Mucosa of stomach (tissue), 1 donor: ENCODE measurements at regions not wholly inside any gene's neighbourhood (a gene's known extent, or its start where the extent isn't known, plus 50 kb on each side); places are given as distances from the start of the nearest gene placed in this dataset.

Experiments used
- H3K27me3 ChIP-seq: one replicate; pipeline ENCODE4 v1.7.0; 2013; ENCODE audit warnings: mild to moderate bottlenecking, low read length; ENCODE audit not compliant: control insufficient read depth, insufficient read depth
- H3K36me3 ChIP-seq: one replicate; pipeline ENCODE4 v1.7.0; 2013; ENCODE audit warnings: low read length; ENCODE audit not compliant: control insufficient read depth, insufficient read depth
- H3K4me1 ChIP-seq: one replicate; pipeline ENCODE4 v1.7.0; 2013; ENCODE audit warnings: mild to moderate bottlenecking, low read length; ENCODE audit not compliant: control insufficient read depth, insufficient read depth
- H3K4me3 ChIP-seq: one replicate; pipeline ENCODE4 v1.7.0; 2013; ENCODE audit warnings: low read length
- H3K9ac ChIP-seq: one replicate; pipeline ENCODE4 v1.7.0; 2013; ENCODE audit warnings: mild to moderate bottlenecking, low read length, moderate library complexity
- H3K9me3 ChIP-seq: one replicate; pipeline ENCODE4 v1.7.0; 2013; ENCODE audit warnings: mild to moderate bottlenecking, low read length, moderate library complexity; ENCODE audit not compliant: control insufficient read depth
- donor health status: Pancreatic carcinoma.

DNA sequence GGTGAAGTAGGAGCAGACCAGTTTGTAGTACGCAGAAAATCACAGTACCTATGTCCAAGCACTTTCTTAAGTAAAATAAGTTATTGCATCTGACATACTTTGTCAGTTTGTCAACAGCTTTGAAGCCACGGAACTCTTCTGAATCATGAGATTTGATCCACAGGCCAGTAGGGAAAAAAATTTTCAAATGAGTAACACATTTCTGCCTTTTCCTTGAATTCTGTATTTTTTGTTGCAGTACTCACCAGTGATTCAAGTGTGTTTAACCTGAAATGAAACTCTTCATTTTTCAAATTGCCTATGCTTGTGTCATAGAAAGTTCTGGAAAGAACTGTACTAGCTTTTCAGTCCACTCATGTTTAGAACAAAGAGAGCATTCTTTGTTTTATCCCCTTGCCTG, 337.7 kb downstream of the GATA3 start:
- Histone ChIP-seq H3K4me1 (no peaks in the 10 kb centered on the region), H3K9ac (no peak overlapping the region), H3K9me3 (no peaks in the 10 kb centered on the region), H3K4me3 (no peak overlapping the region), H3K36me3 (no peaks in the 10 kb centered on the region), H3K27me3 (no peaks in the 10 kb centered on the region)

DNA sequence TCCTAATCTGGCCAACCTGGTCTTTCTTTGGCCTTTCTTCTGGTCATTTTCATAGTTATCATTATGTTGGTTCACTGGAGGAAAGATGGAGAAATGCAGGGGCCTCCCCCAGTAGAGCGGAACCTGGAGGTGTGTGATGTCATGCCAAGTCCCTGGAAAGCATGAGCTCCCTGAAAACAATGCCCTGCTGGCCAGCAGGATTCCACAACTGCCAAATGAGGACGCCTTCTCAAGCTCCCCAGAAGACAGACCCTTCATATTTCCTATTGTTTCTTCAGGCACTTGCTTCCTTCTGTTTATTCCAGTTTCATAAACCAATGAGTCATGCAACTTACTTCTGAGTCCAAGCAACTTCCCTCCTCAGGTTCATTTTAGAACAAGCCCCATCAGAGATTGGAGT, 339.0 kb downstream of the GATA3 start:
- H3K4me3 ChIP-seq, result no peak overlapping the region
- H3K9ac ChIP-seq, result no peak overlapping the region
- H3K9me3 ChIP-seq, result no peaks in the 10 kb centered on the region
- H3K27me3 ChIP-seq, result no peaks in the 10 kb centered on the region
- no peaks in the 10 kb centered on the region for H3K36me3 ChIP-seq
- no peaks in the 10 kb centered on the region for H3K4me1 ChIP-seq

DNA sequence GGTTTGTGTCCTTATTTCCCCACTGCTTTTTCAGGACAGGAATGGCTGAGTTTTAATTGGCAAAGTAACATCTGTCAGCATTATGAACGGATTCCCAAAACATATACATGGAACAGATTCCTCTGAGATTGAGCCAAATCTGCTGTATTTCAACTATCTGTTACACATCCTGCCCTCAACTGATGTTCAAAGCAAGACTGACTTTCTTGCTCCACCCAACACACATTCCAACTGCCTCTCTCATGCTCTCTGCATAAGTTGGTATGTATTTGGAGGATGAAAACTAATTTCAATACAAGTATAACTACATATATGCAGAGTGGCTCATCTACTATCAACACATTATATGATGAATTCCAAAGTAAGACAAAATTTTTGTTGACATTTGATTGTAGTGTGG, 342.2 kb downstream of the GATA3 start:
- H3K9me3 ChIP-seq, result no peaks in the 10 kb centered on the region
- H3K36me3 ChIP-seq, result no peaks in the 10 kb centered on the region
- H3K4me1 ChIP-seq, result no peaks in the 10 kb centered on the region
- H3K4me3 ChIP-seq, result no peak overlapping the region
- H3K27me3 ChIP-seq, result peaks cover 6% of the 10 kb centered on the region
- H3K9ac ChIP-seq, result no peak overlapping the region

DNA sequence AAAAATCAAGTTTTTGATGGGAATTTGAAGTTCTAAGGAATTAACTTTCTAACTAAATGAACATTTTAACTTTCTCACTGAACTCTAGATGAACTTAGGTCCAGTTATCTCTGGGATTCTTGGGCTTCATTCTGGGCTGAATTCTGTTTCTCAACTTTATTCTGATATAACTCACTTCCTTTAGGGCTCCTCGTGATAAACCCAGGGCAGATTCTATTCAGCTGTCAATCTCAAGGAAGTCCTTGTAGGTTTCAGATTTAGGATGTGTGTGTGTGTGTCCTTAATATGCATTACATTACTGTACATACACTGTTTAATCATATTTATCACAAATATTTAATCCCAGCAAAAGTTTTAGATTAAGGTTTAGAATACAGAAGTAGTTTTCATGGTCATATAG, 344.3 kb downstream of the GATA3 start:
- Histone ChIP-seq H3K4me3 (no peak overlapping the region), H3K27me3 (peaks cover 6% of the 10 kb centered on the region), H3K4me1 (no peaks in the 10 kb centered on the region)

DNA sequence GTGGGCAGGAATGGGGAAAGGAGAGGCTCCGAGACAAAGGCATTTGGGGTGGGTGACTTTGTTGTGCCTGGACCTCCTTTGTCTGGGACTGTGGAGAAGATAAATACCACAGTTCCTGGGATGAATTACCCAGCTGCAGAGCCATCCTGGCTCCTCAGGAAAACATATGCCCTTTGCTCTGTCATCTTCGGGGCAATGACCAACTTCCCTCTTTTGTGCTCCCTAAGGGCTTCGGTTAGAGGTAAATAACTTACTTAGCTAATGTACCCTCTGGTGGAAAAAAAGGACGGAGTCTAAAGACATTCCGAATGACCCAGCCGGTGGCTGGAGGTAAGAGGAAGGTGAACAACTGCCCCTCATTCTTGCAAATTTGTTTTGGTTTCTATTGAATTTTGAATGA, 345.7 kb downstream of the GATA3 start:
- Histone ChIP-seq H3K4me3 (no peak overlapping the region), H3K9me3 (no peaks in the 10 kb centered on the region), H3K27me3 (peaks cover 6% of the 10 kb centered on the region), H3K36me3 (no peaks in the 10 kb centered on the region), H3K9ac (no peak overlapping the region), H3K4me1 (no peaks in the 10 kb centered on the region)

More for the DNA sequence above, 344.3 kb downstream of the GATA3 start:
- Histone ChIP-seq H3K9ac (no peak overlapping the region), H3K9me3 (no peaks in the 10 kb centered on the region), H3K36me3 (no peaks in the 10 kb centered on the region)

DNA sequence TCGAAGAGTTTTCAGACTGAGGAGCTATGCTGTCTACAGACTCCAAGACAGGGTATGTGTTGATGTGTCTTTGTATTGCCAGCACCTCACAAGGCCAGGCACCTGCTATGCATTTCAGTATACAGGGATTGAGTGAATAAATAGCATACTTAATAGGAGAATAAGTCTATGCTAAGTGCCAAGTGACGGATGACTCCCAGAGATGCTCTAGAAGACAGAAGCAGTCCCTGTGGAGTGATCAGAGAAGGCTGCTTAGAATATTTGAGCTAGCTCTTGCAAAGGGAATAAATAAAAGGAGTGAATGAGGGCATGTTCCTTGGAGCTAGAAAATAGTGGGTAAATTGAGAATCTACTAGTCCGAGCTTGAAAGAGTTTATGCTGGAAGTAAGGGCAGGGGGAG, 346.4 kb downstream of the GATA3 start:
- no peaks in the 10 kb centered on the region for H3K4me1 ChIP-seq
- H3K9ac ChIP-seq, result no peak overlapping the region
- H3K9me3 ChIP-seq, result no peaks in the 10 kb centered on the region
- peaks cover 6% of the 10 kb centered on the region for H3K27me3 ChIP-seq
- H3K4me3 ChIP-seq, result no peak overlapping the region
- no peaks in the 10 kb centered on the region for H3K36me3 ChIP-seq

DNA sequence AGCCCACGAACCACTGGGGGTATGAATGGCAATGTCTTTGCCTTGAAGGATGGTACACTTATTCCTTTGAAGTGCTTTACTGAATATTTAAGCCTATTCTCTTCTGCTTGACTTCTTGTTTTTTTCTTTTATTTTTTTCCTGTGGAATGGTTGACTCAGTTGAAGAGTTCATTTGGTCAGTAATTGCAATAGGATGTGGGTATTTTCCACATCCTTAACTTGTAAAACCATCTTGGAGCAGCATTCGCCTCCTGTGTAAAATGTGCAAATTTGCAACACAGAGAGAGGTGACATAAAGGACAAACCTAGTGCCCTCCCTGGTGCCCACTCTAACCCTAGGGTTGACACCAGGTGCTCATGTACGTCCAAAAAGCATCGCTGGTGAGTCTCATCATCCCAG, 347.0 kb downstream of the GATA3 start:
- Histone ChIP-seq H3K9me3 (no peaks in the 10 kb centered on the region), H3K36me3 (no peaks in the 10 kb centered on the region), H3K4me1 (no peaks in the 10 kb centered on the region), H3K9ac (no peak overlapping the region), H3K4me3 (no peak overlapping the region), H3K27me3 (peaks cover 6% of the 10 kb centered on the region)

DNA sequence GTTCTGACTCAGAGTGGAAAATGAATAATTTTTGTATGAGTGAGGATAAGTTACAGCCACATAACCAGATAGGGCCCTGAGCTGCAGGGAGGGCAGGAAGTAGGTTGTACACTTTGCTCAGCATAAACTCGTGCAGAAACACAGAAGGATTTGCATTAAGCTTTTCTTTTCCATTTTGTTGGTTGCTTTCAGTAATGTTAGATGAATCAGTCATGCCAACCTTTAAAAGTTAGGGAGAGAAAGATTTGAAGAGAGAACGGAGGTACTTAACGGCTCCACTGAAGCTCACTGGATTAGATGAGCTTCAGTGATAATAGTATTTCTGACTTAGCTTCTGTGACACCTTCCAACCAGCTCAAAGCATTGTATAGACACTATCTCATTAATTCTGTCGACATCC, 348.1 kb downstream of the GATA3 start:
- Histone ChIP-seq H3K9me3 (no peaks in the 10 kb centered on the region), H3K4me3 (no peak overlapping the region)

DNA sequence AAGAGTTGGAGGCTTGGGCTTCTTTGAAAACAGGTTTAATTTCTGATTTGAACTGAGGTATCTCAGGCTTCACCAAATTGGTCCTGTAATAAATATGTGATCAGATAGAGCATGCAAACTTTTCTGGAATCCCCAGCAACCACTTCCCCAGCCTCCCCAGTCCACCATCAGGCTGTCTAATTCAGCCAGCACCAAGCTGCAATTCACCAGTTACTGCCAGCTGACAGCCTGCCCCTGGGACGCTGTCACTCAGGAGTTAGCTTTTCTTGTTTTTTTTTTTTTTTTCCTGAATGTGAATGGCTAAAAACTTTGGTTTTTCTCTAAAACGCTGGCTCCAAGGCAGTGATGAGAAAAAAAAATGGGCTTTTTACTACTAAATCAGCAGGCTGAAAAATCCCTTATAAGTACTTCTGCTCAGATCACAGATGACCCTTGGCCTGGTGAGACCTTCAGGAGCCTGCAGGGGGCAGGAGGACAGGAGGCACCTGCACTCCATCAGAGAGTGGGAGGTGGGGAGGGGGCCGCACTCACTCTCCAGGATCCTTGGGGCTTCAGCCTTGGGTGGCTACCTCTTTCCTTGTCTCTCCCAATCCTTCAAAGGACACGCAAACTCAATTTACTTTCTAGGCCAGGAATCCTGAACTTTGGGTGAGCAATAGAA, 349.4 kb downstream of the GATA3 start:
- Histone ChIP-seq H3K9ac (no peak overlapping the region), H3K27me3 (peaks cover 6% of the 10 kb centered on the region), H3K4me1 (no peaks in the 10 kb centered on the region), H3K36me3 (no peaks in the 10 kb centered on the region), H3K9me3 (no peaks in the 10 kb centered on the region), H3K4me3 (no peak overlapping the region)

More for the DNA sequence above, 348.1 kb downstream of the GATA3 start:
- Histone ChIP-seq H3K4me1 (no peaks in the 10 kb centered on the region), H3K27me3 (peaks cover 6% of the 10 kb centered on the region), H3K9ac (no peak overlapping the region), H3K36me3 (no peaks in the 10 kb centered on the region)

DNA sequence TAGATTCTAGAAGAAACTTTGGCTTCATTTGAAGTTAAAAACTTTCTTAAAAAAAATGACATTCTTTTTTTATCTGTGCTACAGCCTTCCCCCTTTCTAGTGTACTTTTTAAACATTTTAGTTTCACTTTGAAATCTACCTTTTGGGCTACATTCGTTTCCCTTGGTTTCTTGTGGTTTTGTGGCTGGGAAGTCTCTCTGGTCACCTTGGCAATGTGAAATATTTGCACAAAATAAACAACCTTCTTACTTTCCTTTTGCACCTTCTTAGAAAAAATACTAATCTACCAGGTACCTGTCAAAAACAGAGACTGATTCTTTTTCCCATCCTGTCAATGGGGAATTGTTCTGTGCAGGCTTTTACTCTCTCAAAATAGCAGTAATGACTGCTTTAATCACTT, 350.2 kb downstream of the GATA3 start:
- Histone ChIP-seq H3K4me1 (no peaks in the 10 kb centered on the region), H3K36me3 (no peaks in the 10 kb centered on the region), H3K27me3 (peaks cover 5% of the 10 kb centered on the region), H3K9me3 (no peaks in the 10 kb centered on the region), H3K4me3 (no peak overlapping the region), H3K9ac (no peak overlapping the region)

DNA sequence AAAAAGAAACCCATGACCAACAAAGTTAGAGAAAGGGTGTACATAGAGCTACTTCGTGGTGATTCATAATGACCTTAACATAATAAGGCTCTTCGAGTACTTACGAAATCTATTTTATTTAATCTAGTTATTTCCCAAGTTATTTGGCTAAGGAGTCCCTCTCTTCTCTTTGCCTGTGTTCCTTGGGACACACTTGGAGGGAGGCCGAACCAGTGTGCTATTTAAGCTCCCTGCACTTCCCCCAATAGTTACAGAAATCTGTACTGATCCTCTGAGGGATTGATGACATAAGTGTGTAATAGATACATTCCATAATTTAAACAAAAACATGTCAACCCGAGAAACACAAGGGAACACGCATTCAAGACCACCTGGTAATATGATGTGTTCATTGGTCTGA, 351.1 kb downstream of the GATA3 start:
- H3K36me3 ChIP-seq, result no peaks in the 10 kb centered on the region
- no peaks in the 10 kb centered on the region for H3K9me3 ChIP-seq
- H3K4me1 ChIP-seq, result no peaks in the 10 kb centered on the region
- no peak overlapping the region for H3K4me3 ChIP-seq
- no peak overlapping the region for H3K9ac ChIP-seq
- H3K27me3 ChIP-seq, result no peaks in the 10 kb centered on the region

DNA sequence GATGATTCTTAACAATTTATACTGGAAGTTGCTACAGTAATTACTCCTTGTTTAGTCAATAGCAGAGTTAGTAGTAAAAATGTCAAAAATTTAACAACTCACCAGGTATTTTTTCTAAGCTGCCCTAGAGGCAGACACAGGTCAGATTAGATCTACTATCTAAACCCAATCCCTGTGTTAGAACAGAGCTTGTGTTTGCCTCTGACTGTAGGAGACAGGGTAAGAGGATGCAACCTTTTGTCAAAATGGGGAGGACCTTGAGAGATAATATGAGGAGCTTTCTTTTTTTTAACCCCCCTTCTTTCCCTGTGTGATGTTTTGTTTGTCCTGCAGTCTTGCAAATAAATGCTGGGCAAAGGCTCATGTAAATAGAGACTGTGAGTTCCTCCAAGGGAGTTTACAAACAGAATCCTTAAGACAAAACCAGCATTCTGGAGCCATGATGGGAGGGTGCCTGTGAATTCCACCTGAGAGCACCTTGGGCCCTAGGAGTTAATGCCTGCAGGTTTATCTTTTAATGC, 353.1 kb downstream of the GATA3 start:
- Histone ChIP-seq H3K27me3 (no peaks in the 10 kb centered on the region), H3K9ac (no peak overlapping the region), H3K4me1 (no peaks in the 10 kb centered on the region), H3K36me3 (no peaks in the 10 kb centered on the region), H3K9me3 (no peaks in the 10 kb centered on the region), H3K4me3 (no peak overlapping the region)

DNA sequence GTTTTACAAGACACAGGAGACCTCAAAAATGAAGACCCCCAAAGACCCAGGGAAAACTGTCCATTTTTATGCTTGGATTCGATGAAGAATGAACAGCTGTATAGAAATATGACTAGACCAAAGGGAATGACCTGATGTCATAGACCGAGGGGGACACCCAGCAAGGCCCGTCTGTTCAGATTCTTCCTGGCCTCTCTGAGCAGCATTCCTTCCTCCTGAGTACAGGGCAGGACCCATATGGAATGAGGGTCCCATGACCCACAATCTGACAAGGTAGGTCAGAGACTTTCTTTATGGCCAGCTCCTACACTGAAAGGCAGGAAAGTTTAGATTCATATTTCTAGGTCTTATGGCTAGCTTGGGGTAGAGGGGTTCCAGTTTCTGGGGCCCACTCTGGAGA, 356.0 kb downstream of the GATA3 start:
- no peaks in the 10 kb centered on the region for H3K27me3 ChIP-seq
- no peak overlapping the region for H3K9ac ChIP-seq
- no peaks in the 10 kb centered on the region for H3K36me3 ChIP-seq
- H3K4me3 ChIP-seq, result no peak overlapping the region
- no peaks in the 10 kb centered on the region for H3K4me1 ChIP-seq
- no peaks in the 10 kb centered on the region for H3K9me3 ChIP-seq
